IMR-90 (cell line): ENCODE measurements at regions not wholly inside any gene's neighbourhood (a gene's known extent, or its start where the extent isn't known, plus 50 kb on each side); places are given as distances from the start of the nearest gene placed in this dataset.

ENCODE experiments used
- ATAC-seq: fragments of 200-7000 bp; cut with Tn5 transposase; 2 replicates; pipeline ENCODE4 v1.9.1; 2020; ENCODE audit warnings: low read depth, mild to moderate bottlenecking, moderate library complexity
- BruUV-seq: library from RNA; stranded (reverse); fragments of 400-500 nt; replicated peaks from 2 replicates; lab custom pipeline; 2021; lab: Mats Ljungman, UMichigan
- CTCF ChIA-PET: fragments of 300-600 bp; formaldehyde crosslinking; extraction: SDS; loops from one replicate; lab custom pipeline; 2021; ENCODE audit warnings: antibody characterized with exemption; lab: Yijun Ruan, JAX
- POLR2A ChIA-PET: fragments of 300-600 bp; sonication (Branson Sonifier 250); formaldehyde crosslinking; loops from one replicate; lab custom pipeline; 2022; ENCODE audit warnings: antibody characterized with exemption; ENCODE audit not compliant: unreplicated experiment; lab: Charles Lee
- DNase-seq: peaks from one replicate; pipeline ENCODE4 v3.0.0; 2013
- H2AFZ ChIP-seq: replicated peaks from 2 replicates; pipeline ENCODE3; 2013; ENCODE audit warnings: low read length, mild to moderate bottlenecking; ENCODE audit not compliant: poor library complexity
- H2AK5ac ChIP-seq: 2 replicates; pipeline ENCODE4 v1.6.1; 2013; ENCODE audit warnings: low read depth, low read length, inconsistent platforms
- H2AK9ac ChIP-seq: replicated peaks from 2 replicates; pipeline ENCODE3; 2013; ENCODE audit warnings: mild to moderate bottlenecking, low read depth, low read length, moderate library complexity; ENCODE audit not compliant: poor library complexity
- H2BK120ac ChIP-seq: 2 replicates; pipeline ENCODE4 v1.6.1; 2013; ENCODE audit warnings: low read depth, low read length, inconsistent platforms
- H2BK15ac ChIP-seq: 3 replicates; pipeline ENCODE4 v1.6.1; 2013; ENCODE audit warnings: low read depth, low read length, inconsistent platforms
- H2BK20ac ChIP-seq: 2 replicates; pipeline ENCODE4 v1.6.1; 2013; ENCODE audit warnings: low read depth, mild to moderate bottlenecking, inconsistent platforms, low read length, moderate library complexity
- H2BK5ac ChIP-seq: 2 replicates; pipeline ENCODE4 v1.6.1; 2013; ENCODE audit warnings: mild to moderate bottlenecking, low read depth, low read length, inconsistent platforms; ENCODE audit not compliant: poor library complexity, severe bottlenecking
- H3K14ac ChIP-seq: replicated peaks from 2 replicates; pipeline ENCODE4 v1.6.1; 2013; ENCODE audit warnings: low read depth, low read length, inconsistent platforms
- H3K18ac ChIP-seq: 2 replicates; pipeline ENCODE4 v1.6.1; 2013; ENCODE audit warnings: low read depth, low read length, control low read depth
- H3K23ac ChIP-seq: 2 replicates; pipeline ENCODE4 v1.6.1; 2013; ENCODE audit warnings: low read depth, low read length, inconsistent platforms
- H3K27ac ChIP-seq: 2 replicates; pipeline ENCODE4 v1.5.1; 2013; ENCODE audit warnings: mild to moderate bottlenecking, control low read depth, low read length; ENCODE audit not compliant: insufficient read depth
- H3K27me3 ChIP-seq: 2 replicates; pipeline ENCODE4 v1.6.1; 2013; ENCODE audit warnings: low read length; ENCODE audit not compliant: control insufficient read depth, insufficient read depth
- H3K36me3 ChIP-seq: 2 replicates; pipeline ENCODE4 v1.6.1; 2013; ENCODE audit warnings: low read length, mixed read lengths; ENCODE audit not compliant: control insufficient read depth, insufficient read depth
- H3K4ac ChIP-seq: 2 replicates; pipeline ENCODE4 v1.6.1; 2013; ENCODE audit warnings: low read depth, low read length, inconsistent platforms
- H3K4me1 ChIP-seq: 2 replicates; pipeline ENCODE4 v1.6.1; 2013; ENCODE audit warnings: low read length, mixed read lengths; ENCODE audit not compliant: control insufficient read depth, insufficient read depth
- H3K4me2 ChIP-seq: 2 replicates; pipeline ENCODE4 v1.6.1; 2013; ENCODE audit warnings: low read depth, mild to moderate bottlenecking, control low read depth, low read length, moderate library complexity
- H3K4me3 ChIP-seq: 2 replicates; pipeline ENCODE4 v1.5.1; 2013; ENCODE audit warnings: low read depth, mild to moderate bottlenecking, control low read depth, low read length, moderate library complexity; ENCODE audit not compliant: insufficient read depth
- H3K56ac ChIP-seq: 2 replicates; pipeline ENCODE4 v1.6.1; 2013; ENCODE audit warnings: low read length, inconsistent platforms; ENCODE audit not compliant: insufficient read depth; ENCODE audit errors: extremely low read depth
- H3K79me1 ChIP-seq, 2 experiments: 2 replicates each; pipeline ENCODE4 v1.6.1; 2013; ENCODE audit warnings: low read length in 2 of 2, inconsistent platforms in 1 of 2, low read depth in 1 of 2
- H3K9ac ChIP-seq: 2 replicates; pipeline ENCODE4 v1.6.1; 2013; ENCODE audit warnings: low read depth, low read length, control low read depth
- H3K9me1 ChIP-seq: 2 replicates; pipeline ENCODE4 v1.6.1; 2013; ENCODE audit warnings: low read length, inconsistent platforms; ENCODE audit not compliant: insufficient read depth
- H3K9me3 ChIP-seq: 2 replicates; pipeline ENCODE4 v1.6.1; 2013; ENCODE audit warnings: low read length; ENCODE audit not compliant: control insufficient read depth, insufficient read depth
- H4K20me1 ChIP-seq: 2 replicates; pipeline ENCODE4 v1.6.1; 2013; ENCODE audit warnings: low read length, inconsistent platforms; ENCODE audit not compliant: insufficient read depth
- H4K5ac ChIP-seq: 2 replicates; pipeline ENCODE4 v1.6.1; 2013; ENCODE audit warnings: mild to moderate bottlenecking, low read depth, low read length, control low read depth
- H4K8ac ChIP-seq, 2 experiments: 2 replicates each; pipeline ENCODE4 v1.6.1; 2013; ENCODE audit warnings: low read depth in 2 of 2, low read length in 2 of 2, control low read depth in 1 of 2, inconsistent platforms in 1 of 2
- H4K91ac ChIP-seq: 2 replicates; pipeline ENCODE4 v1.6.1; 2013; ENCODE audit warnings: low read depth, low read length, inconsistent platforms; ENCODE audit not compliant: insufficient read depth
- MAFK ChIP-seq: IDR thresholded peaks from 2 replicates; pipeline ENCODE4 v1.6.1; 2012; ENCODE audit warnings: low read depth, low read length, improper control_type of control experiment
- WGBS, 2 experiments: methylation state at CpG; one replicate each; pipeline versions ENCODE4 v1.1.5 to v1.1.7; 2013; ENCODE audit warnings: missing lambda C conversion rate in 2 of 2; ENCODE audit not compliant: insufficient read length in 1 of 2; ENCODE audit errors: extremely low coverage in 2 of 2; 5-methylcytosine and 5-hydroxymethylcytosine counted together
- dilution Hi-C: fragments of 300-500 bp; cut with HindIII; formaldehyde crosslinking; loops from one replicate; pipeline ENCODE4 v1.14.3; 2018; ENCODE audit warnings: low sequenced_read_pairs; ENCODE audit not compliant: unreplicated experiment
- in situ Hi-C: fragments of 300-500 bp; cut with MboI; formaldehyde crosslinking; loops from 3 replicates; pipeline ENCODE4 v1.14.3; 2019; ENCODE audit warnings: low sequenced_read_pairs, inconsistent platforms, mixed read lengths
- intact Hi-C: fragments of 100-400 bp; cut with micrococcal nuclease; formaldehyde crosslinking; loops from 2 replicates; pipeline ENCODE4 v1.10.0; 2022

- Histone ChIP-seq H3K23ac (no peak overlapping the region), H3K27me3 (no peaks in the 10 kb centered on the region), H3K18ac (no peak overlapping the region), H3K9ac (no peak overlapping the region), H3K4ac (no peak overlapping the region), H4K91ac (no peak overlapping the region), H3K9me3 (peaks cover 3% of the 10 kb centered on the region; the same call in 1 of the 2 replicates), H2AK9ac (no peak overlapping the region), H2BK15ac (no peak overlapping the region), H4K20me1 (no peaks in the 10 kb centered on the region), H3K9me1 (no peaks in the 10 kb centered on the region), H2AFZ (no peak overlapping the region), H4K8ac (no peak overlapping the region), H3K4me2 (no peak overlapping the region), H3K56ac (no peak overlapping the region), H3K79me1 (no peaks in the 10 kb centered on the region), H2BK5ac (no peak overlapping the region), H2BK20ac (no peak overlapping the region), H3K27ac (no peak overlapping the region), H3K36me3 (no peaks in the 10 kb centered on the region), H2BK120ac (no peak overlapping the region), H3K4me1 (no peaks in the 10 kb centered on the region), H3K4me3 (no peak overlapping the region), H4K5ac (no peak overlapping the region), H3K14ac (no peak overlapping the region), H2AK5ac (no peak overlapping the region)
- no peak for TF ChIP-seq MAFK
- in situ Hi-C loops (no loop called here), dilution Hi-C loops (no loop called here), intact Hi-C loops (no loop called here)
- POLR2A ChIA-PET = no interaction called here
- no TSS peak for BruUV-seq
- ATAC-seq (no peak), DNase-seq (no peak)
- 17% methylated on average over 1 of the region's 3 CpGs; no CpG with 5 or more reads in 1 of the 2 experiments for WGBS, 2 experiments
- CTCF ChIA-PET = no interaction called here
Measured at GRCh38 chr20:57037689-57038088, 228.8 kb downstream of the BMP7 start.
